SK-N-SH (cell line): ENCODE measurements at regions not wholly inside any gene's neighbourhood (a gene's known extent, or its start where the extent isn't known, plus 50 kb on each side); places are given as distances from the start of the nearest gene placed in this dataset.

Experiments
- FOXM1 ChIP-seq: IDR thresholded peaks from 2 replicates; pipeline ENCODE4 v1.4.0; 2012; ENCODE audit warnings: low read depth, mild to moderate bottlenecking
- GABPA ChIP-seq: IDR thresholded peaks from 2 replicates; pipeline ENCODE4 v1.4.0; 2012; ENCODE audit warnings: low read depth, mild to moderate bottlenecking
- RXRA ChIP-seq: IDR thresholded peaks from 2 replicates; pipeline ENCODE4 v1.4.0; 2012; ENCODE audit warnings: low read depth, mild to moderate bottlenecking, borderline replicate concordance
- SMC3 ChIP-seq: IDR thresholded peaks from 2 replicates; pipeline ENCODE4 v1.6.1; 2012; ENCODE audit warnings: low read depth, low read length, improper control_type of control experiment
- TAF1 ChIP-seq: IDR thresholded peaks from 2 replicates; pipeline ENCODE4 v1.6.1; 2012; ENCODE audit warnings: low read depth, mild to moderate bottlenecking, low read length, moderate library complexity, borderline replicate concordance
- TF ChIP-seq, protein P1 (sequence below): fragments of 200-600 bp; sonication (generic); IDR thresholded peaks from 2 replicates; pipeline ENCODE4 v1.6.1; 2017; ENCODE audit warnings: antibody characterized with exemption, mild to moderate bottlenecking, moderate library complexity
- TF ChIP-seq, protein P2 (sequence below): IDR thresholded peaks from 2 replicates; pipeline ENCODE4 v1.4.0; 2012; ENCODE audit warnings: low read depth

DNA sequence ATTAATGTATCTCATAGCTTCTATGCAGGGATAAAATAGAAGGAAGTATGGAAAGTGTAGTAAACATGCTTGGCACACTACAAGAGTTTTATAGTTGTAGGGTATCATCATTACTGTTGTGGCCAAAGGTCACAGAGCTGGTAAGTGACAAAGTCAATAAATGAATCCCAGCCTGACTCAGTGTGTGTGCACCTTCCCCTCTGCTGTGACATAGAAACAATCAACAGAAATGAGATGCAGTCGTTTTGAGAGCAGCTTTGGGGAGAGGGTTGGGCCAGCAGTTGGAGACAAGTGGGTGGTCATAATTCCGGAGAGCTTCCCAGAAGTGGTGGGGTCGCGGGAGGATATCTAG is 82.4 kb upstream of the RBPJ start:
- TF ChIP-seq, protein P1, sequence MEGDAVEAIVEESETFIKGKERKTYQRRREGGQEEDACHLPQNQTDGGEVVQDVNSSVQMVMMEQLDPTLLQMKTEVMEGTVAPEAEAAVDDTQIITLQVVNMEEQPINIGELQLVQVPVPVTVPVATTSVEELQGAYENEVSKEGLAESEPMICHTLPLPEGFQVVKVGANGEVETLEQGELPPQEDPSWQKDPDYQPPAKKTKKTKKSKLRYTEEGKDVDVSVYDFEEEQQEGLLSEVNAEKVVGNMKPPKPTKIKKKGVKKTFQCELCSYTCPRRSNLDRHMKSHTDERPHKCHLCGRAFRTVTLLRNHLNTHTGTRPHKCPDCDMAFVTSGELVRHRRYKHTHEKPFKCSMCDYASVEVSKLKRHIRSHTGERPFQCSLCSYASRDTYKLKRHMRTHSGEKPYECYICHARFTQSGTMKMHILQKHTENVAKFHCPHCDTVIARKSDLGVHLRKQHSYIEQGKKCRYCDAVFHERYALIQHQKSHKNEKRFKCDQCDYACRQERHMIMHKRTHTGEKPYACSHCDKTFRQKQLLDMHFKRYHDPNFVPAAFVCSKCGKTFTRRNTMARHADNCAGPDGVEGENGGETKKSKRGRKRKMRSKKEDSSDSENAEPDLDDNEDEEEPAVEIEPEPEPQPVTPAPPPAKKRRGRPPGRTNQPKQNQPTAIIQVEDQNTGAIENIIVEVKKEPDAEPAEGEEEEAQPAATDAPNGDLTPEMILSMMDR, result no peak
- TF ChIP-seq GABPA (no peak), FOXM1 (no peak), RXRA (no peak), SMC3 (no peak), TAF1 (no peak)
- TF ChIP-seq, protein P2, sequence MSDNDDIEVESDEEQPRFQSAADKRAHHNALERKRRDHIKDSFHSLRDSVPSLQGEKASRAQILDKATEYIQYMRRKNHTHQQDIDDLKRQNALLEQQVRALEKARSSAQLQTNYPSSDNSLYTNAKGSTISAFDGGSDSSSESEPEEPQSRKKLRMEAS, result no peak
